ENCODE measurements at regions not wholly inside any gene's neighbourhood (a gene's known extent, or its start where the extent isn't known, plus 50 kb on each side); places are given as distances from the start of the nearest gene placed in this dataset.

DNA sequence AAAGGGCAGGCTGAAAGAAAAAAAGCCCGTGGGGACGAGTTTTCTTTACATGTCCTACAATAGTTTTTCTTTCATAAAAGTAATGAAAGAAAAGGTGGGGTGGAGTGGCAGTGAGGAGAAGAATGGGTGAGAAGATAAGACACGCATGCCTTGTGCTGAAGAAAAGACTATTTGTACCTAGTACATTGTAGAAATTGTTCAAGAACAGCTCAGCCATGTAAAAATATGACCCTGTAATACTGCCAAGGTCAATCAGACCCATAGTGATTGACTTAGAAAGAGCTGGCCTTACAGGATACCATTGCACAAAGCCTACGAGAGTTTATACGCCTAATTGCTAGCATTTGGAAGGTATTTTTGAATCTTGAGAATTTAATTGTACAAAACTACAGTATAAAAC, 126.0 kb upstream of the NRIP1 start:
- Histone ChIP-seq H3K27ac (ENCODE audit: low read depth, low read length) (no peak overlapping the region), H3K4me1 (ENCODE audit: insufficient read depth, low read length) (no peaks in the 10 kb centered on the region), H3K79me2 (ENCODE audit: insufficient read depth, low read length) (no peaks in the 10 kb centered on the region), H3K27me3 (ENCODE audit: insufficient read depth, low read length) (no peaks in the 10 kb centered on the region), H4K20me1 (ENCODE audit: insufficient read depth, low read length) (no peaks in the 10 kb centered on the region), H3K36me3 (ENCODE audit: insufficient read depth, low read length) (no peaks in the 10 kb centered on the region), H3K4me3 (ENCODE audit: insufficient read depth, low read depth, low read length) (no peak overlapping the region), H3K9ac (ENCODE audit: low read length) (no peak overlapping the region), H2AFZ (ENCODE audit: low read depth, low read length) (no peak overlapping the region), H3K4me2 (ENCODE audit: low read length) (no peak overlapping the region), H3K9me3 (ENCODE audit: insufficient read depth, low read depth, low read length) (no peaks in the 10 kb centered on the region)
- H3K27me3 Mint-ChIP-seq (ENCODE audit: low read depth, unreplicated experiment) = no peaks in the 10 kb centered on the region
- H3K36me3 Mint-ChIP-seq (ENCODE audit: low read depth, unreplicated experiment) = no peaks in the 10 kb centered on the region
- FAIRE-seq = no peak
- no peak for TF ChIP-seq EZH2 (IDR thresholded peaks at IDR 0.05; ENCODE audit: insufficient read depth, low read length)
- TF ChIP-seq, protein P1, sequence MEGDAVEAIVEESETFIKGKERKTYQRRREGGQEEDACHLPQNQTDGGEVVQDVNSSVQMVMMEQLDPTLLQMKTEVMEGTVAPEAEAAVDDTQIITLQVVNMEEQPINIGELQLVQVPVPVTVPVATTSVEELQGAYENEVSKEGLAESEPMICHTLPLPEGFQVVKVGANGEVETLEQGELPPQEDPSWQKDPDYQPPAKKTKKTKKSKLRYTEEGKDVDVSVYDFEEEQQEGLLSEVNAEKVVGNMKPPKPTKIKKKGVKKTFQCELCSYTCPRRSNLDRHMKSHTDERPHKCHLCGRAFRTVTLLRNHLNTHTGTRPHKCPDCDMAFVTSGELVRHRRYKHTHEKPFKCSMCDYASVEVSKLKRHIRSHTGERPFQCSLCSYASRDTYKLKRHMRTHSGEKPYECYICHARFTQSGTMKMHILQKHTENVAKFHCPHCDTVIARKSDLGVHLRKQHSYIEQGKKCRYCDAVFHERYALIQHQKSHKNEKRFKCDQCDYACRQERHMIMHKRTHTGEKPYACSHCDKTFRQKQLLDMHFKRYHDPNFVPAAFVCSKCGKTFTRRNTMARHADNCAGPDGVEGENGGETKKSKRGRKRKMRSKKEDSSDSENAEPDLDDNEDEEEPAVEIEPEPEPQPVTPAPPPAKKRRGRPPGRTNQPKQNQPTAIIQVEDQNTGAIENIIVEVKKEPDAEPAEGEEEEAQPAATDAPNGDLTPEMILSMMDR (IDR thresholded peaks at IDR 0.05; ENCODE audit: insufficient read depth, low read depth, low read length) = no peak
- DNase-seq (ENCODE audit: low read depth) = no peak
- no peaks in the 10 kb centered on the region for H3K9me3 Mint-ChIP-seq (ENCODE audit: unreplicated experiment)
- H3K27ac Mint-ChIP-seq (ENCODE audit: unreplicated experiment) = no peak overlapping the region
- no peaks in the 10 kb centered on the region for H3K4me1 Mint-ChIP-seq (ENCODE audit: low read depth, unreplicated experiment)
- H3K4me3 Mint-ChIP-seq (ENCODE audit: unreplicated experiment) = no peak overlapping the region

DNA sequence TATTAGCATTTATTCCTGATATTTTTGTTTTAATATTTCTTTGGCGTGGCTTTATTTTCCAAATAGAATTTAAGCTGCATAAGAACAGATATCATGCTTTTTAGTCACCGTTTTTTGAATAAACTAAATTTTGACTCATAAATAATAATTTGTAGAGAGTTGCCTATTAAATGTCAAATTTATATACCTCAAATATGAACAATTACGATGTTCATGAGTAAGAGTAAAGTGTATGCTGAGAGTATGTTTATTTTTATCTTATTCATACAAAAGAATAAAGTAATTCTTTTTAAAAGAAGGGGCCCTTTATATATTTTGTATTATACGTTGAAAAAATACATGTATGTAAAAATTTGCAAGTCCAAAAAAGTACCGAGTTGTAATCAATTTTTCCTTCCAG, 126.5 kb upstream of the NRIP1 start:
- no peak for TF ChIP-seq EZH2 (IDR thresholded peaks at IDR 0.05; ENCODE audit: insufficient read depth, low read length)
- TF ChIP-seq, protein P1 (IDR thresholded peaks at IDR 0.05; ENCODE audit: insufficient read depth, low read depth, low read length) = no peak
- Histone ChIP-seq H3K27ac (ENCODE audit: low read depth, low read length) (no peak overlapping the region), H3K79me2 (ENCODE audit: insufficient read depth, low read length) (no peaks in the 10 kb centered on the region), H3K4me3 (ENCODE audit: insufficient read depth, low read depth, low read length) (no peak overlapping the region), H3K4me2 (ENCODE audit: low read length) (no peak overlapping the region), H3K4me1 (ENCODE audit: insufficient read depth, low read length) (no peaks in the 10 kb centered on the region), H3K27me3 (ENCODE audit: insufficient read depth, low read length) (no peaks in the 10 kb centered on the region), H2AFZ (ENCODE audit: low read depth, low read length) (no peak overlapping the region), H3K36me3 (ENCODE audit: insufficient read depth, low read length) (no peaks in the 10 kb centered on the region), H3K9ac (ENCODE audit: low read length) (no peak overlapping the region), H3K9me3 (ENCODE audit: insufficient read depth, low read depth, low read length) (no peaks in the 10 kb centered on the region), H4K20me1 (ENCODE audit: insufficient read depth, low read length) (no peaks in the 10 kb centered on the region)
- no peaks in the 10 kb centered on the region for H3K36me3 Mint-ChIP-seq (ENCODE audit: low read depth, unreplicated experiment)
- no peak overlapping the region for H3K4me3 Mint-ChIP-seq (ENCODE audit: unreplicated experiment)
- FAIRE-seq (no peak), DNase-seq (ENCODE audit: low read depth) (no peak)
- H3K27ac Mint-ChIP-seq (ENCODE audit: unreplicated experiment) = no peak overlapping the region
- no peaks in the 10 kb centered on the region for H3K4me1 Mint-ChIP-seq (ENCODE audit: low read depth, unreplicated experiment)
- no peaks in the 10 kb centered on the region for H3K9me3 Mint-ChIP-seq (ENCODE audit: unreplicated experiment)
- H3K27me3 Mint-ChIP-seq (ENCODE audit: low read depth, unreplicated experiment) = no peaks in the 10 kb centered on the region

DNA sequence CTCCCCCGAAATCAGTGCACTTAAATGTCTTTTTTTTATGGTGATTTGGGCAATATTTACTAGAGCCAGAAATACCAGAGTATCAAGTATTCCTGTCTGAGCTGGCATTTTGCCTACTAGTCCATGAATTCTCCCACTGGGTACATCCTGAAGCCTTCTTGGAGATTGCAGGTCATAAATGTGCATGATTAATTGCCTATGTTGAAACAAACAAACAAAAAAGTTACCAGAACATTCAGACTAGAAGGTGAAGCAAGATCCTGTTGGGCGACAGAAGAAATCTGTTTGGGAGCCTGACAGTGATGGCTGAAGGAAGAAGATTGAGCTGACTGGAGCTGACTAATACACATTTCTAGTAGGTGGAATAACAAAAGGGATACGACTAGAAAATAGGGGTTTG, 127.4 kb upstream of the NRIP1 start:
- Histone ChIP-seq H3K4me2 (ENCODE audit: low read length) (no peak overlapping the region), H3K27ac (ENCODE audit: low read depth, low read length) (no peak overlapping the region), H2AFZ (ENCODE audit: low read depth, low read length) (no peak overlapping the region), H4K20me1 (ENCODE audit: insufficient read depth, low read length) (no peaks in the 10 kb centered on the region), H3K36me3 (ENCODE audit: insufficient read depth, low read length) (no peaks in the 10 kb centered on the region), H3K9me3 (ENCODE audit: insufficient read depth, low read depth, low read length) (no peaks in the 10 kb centered on the region), H3K79me2 (ENCODE audit: insufficient read depth, low read length) (no peaks in the 10 kb centered on the region), H3K9ac (ENCODE audit: low read length) (no peak overlapping the region), H3K4me3 (ENCODE audit: insufficient read depth, low read depth, low read length) (no peak overlapping the region), H3K27me3 (ENCODE audit: insufficient read depth, low read length) (no peaks in the 10 kb centered on the region), H3K4me1 (ENCODE audit: insufficient read depth, low read length) (no peaks in the 10 kb centered on the region)
- DNase-seq (ENCODE audit: low read depth) (no peak), FAIRE-seq (no peak)
- TF ChIP-seq, protein P1 (IDR thresholded peaks at IDR 0.05; ENCODE audit: insufficient read depth, low read depth, low read length) = no peak
- no peak for TF ChIP-seq EZH2 (IDR thresholded peaks at IDR 0.05; ENCODE audit: insufficient read depth, low read length)
- no peaks in the 10 kb centered on the region for H3K27me3 Mint-ChIP-seq (ENCODE audit: low read depth, unreplicated experiment)
- no peaks in the 10 kb centered on the region for H3K9me3 Mint-ChIP-seq (ENCODE audit: unreplicated experiment)
- H3K4me3 Mint-ChIP-seq (ENCODE audit: unreplicated experiment) = no peak overlapping the region
- H3K4me1 Mint-ChIP-seq (ENCODE audit: low read depth, unreplicated experiment) = no peaks in the 10 kb centered on the region
- H3K36me3 Mint-ChIP-seq (ENCODE audit: low read depth, unreplicated experiment) = no peaks in the 10 kb centered on the region
- no peak overlapping the region for H3K27ac Mint-ChIP-seq (ENCODE audit: unreplicated experiment)

All from astrocyte (in vitro differentiated cells and primary cell).